ENCODE measurements at regions not wholly inside any gene's neighbourhood (a gene's known extent, or its start where the extent isn't known, plus 50 kb on each side); places are given as distances from the start of the nearest gene placed in this dataset.

- intact Hi-C loops (cut with DNase I), result no loop called here
- no peaks in the 10 kb centered on the region for H3K36me3 ChIP-seq
- no peaks in the 10 kb centered on the region for H3K27me3 ChIP-seq
- DNase-seq, result no peak
- TF ChIP-seq CTCF (IDR thresholded peaks at IDR 0.05) (no peak), POLR2A (IDR thresholded peaks at IDR 0.05) (no peak), EP300 (IDR thresholded peaks at IDR 0.05) (no peak)
- no peak overlapping the region for H3K4me3 ChIP-seq
- no peak overlapping the region for H3K27ac ChIP-seq
- H3K4me1 ChIP-seq (ENCODE audit: insufficient read depth), result no peaks in the 10 kb centered on the region
- WGBS, 3 donors, result 34 to 39% (median 35%) methylated on average over 5 of the region's 5 CpGs
- H3K9me3 ChIP-seq, result no peaks in the 10 kb centered on the region
These were observed 643.8 kb downstream of the SQOR start for GRCh38 chr15:46278486-46279090.

GRCh38 chr15:46280762-46281542 is 646.1 kb downstream of the SQOR start:
- TF ChIP-seq CTCF (IDR thresholded peaks at IDR 0.05), result no peak
- TF ChIP-seq EP300 (IDR thresholded peaks at IDR 0.05), result no peak
- no peak for TF ChIP-seq POLR2A (IDR thresholded peaks at IDR 0.05)
- 52 to 61% (median 60%) methylated on average over 4 of the region's 4 CpGs for WGBS, 3 donors
- H3K9me3 ChIP-seq, result no peaks in the 10 kb centered on the region
- H3K27me3 ChIP-seq, result no peaks in the 10 kb centered on the region
- no peaks in the 10 kb centered on the region for H3K36me3 ChIP-seq
- H3K27ac ChIP-seq, result no peak overlapping the region
- H3K4me1 ChIP-seq (ENCODE audit: insufficient read depth), result no peaks in the 10 kb centered on the region
- H3K4me3 ChIP-seq, result no peak overlapping the region
- intact Hi-C loops (cut with DNase I), result no loop called here
- no peak for DNase-seq

DNA sequence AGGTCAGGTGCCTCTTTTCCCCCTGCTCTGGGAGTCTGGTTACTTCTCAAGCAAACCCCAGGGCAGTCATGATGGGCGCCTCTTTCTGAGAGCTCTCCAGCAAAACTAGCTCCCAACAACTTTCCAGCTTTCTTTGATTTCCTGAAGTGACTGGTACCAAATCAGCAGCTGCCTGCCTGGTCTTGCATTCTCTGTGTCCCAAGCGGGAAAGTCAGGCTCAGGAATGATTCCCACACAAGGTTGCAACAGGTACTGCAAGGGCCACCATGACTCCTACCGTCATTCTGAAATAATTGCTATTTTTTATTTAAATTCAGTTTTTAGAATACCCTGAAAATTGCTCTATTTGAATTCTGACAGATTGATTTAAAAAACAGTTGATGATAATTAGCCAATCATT is 658.7 kb downstream of the SQOR start:
- H3K9me3 ChIP-seq, result no peaks in the 10 kb centered on the region
- H3K27me3 ChIP-seq, result no peaks in the 10 kb centered on the region
- intact Hi-C loops (cut with DNase I), result loop anchor here in 1 of 4 donors (10.0 kb wide), 1 partner anchor 969 kb away; no protein-coding TSS in a partner anchor
- H3K27ac ChIP-seq, result no peak overlapping the region
- DNase-seq, result no peak
- no peaks in the 10 kb centered on the region for H3K36me3 ChIP-seq
- H3K4me1 ChIP-seq (ENCODE audit: insufficient read depth), result no peaks in the 10 kb centered on the region
- WGBS, 3 donors, result 86 to 93% (median 91%) methylated on average over 3 of the region's 3 CpGs
- H3K4me3 ChIP-seq, result no peak overlapping the region
- TF ChIP-seq EP300 (IDR thresholded peaks at IDR 0.05) (no peak), POLR2A (IDR thresholded peaks at IDR 0.05) (no peak), CTCF (IDR thresholded peaks at IDR 0.05) (no peak)

DNA sequence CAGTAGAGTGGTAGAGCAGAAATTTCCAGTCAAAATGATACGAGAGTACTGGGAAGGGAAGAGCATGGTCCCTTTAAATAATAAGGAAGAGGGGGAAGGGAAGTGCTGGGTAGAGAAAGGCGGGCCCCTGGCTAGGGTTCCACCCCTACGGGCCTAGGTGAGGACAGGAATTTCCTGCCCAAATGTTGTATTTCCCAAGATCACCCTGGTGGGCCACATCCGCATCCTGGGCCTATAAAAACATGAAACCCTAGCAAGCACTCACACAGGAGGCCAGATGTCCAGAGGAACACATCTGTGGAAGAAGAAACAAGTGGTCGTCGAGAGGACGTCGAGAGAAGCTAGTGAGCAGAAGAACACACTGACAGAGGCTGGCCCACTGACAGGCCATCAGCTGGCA is 661.2 kb downstream of the SQOR start:
- TF ChIP-seq CTCF (IDR thresholded peaks at IDR 0.05) (no peak), EP300 (IDR thresholded peaks at IDR 0.05) (no peak), POLR2A (IDR thresholded peaks at IDR 0.05) (no peak)
- H3K27ac ChIP-seq, result no peak overlapping the region
- 77 to 93% (median 83%) methylated on average over 8 of the region's 8 CpGs for WGBS, 3 donors

More for the DNA sequence above, 661.2 kb downstream of the SQOR start:
- Histone ChIP-seq H3K27me3 (no peaks in the 10 kb centered on the region), H3K36me3 (no peaks in the 10 kb centered on the region), H3K9me3 (no peaks in the 10 kb centered on the region), H3K4me1 (ENCODE audit: insufficient read depth) (no peaks in the 10 kb centered on the region), H3K4me3 (no peak overlapping the region)
- no peak for DNase-seq
- intact Hi-C loops (cut with DNase I), result loop anchor here in 1 of 4 donors (10.0 kb wide), 1 partner anchor 971 kb away; no protein-coding TSS in a partner anchor
